ENCODE measurements at regions not wholly inside any gene's neighbourhood (a gene's known extent, or its start where the extent isn't known, plus 50 kb on each side); places are given as distances from the start of the nearest gene placed in this dataset.
"Not testable (repeated sequence)": the region's sequence is repeated elsewhere in the genome, so short reads cannot be mapped to it uniquely, and the experiment has no call there.

DNA sequence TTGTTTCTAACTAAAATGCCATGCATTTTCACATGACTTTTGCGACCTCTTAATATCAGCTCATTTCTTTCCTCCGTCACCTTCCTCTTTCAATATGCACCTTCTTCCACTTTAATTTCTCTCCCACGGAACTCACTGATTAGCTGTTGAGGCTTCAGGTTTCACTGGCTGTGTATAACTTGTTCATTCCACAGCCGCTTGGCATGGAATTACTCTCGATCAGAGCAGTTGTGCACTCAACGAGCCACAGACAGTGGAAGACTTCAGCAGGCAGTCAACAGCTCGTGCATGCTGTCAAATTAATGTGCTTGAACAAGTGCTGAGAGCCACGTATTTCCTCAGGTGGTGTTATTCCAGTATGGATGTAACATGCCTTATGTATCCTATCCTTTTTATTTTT lies 491.2 kb upstream of the DDX18 start:
- Histone ChIP-seq H3K4me1 (no peaks in the 10 kb centered on the region), H3K27me3 (no peaks in the 10 kb centered on the region), H3K9me3 (no peaks in the 10 kb centered on the region), H3K27ac (no peak overlapping the region), H3K4me3 (no peak overlapping the region), H3K36me3 (no peaks in the 10 kb centered on the region)
- no peak for DNase-seq (ENCODE audit: low spot score in 2 of 2)
- TF ChIP-seq POLR2A (IDR thresholded peaks at IDR 0.05) = no peak
- WGBS = 27% methylated on average over 8 of the region's 8 CpGs

- no peak for DNase-seq (ENCODE audit: low spot score in 2 of 2)
- Histone ChIP-seq H3K4me3 (no peak overlapping the region), H3K4me1 (no peaks in the 10 kb centered on the region), H3K27ac (no peak overlapping the region), H3K27me3 (no peaks in the 10 kb centered on the region), H3K36me3 (no peaks in the 10 kb centered on the region), H3K9me3 (no peaks in the 10 kb centered on the region)
- 90% methylated on average over 4 of the region's 4 CpGs for WGBS
- no peak for TF ChIP-seq POLR2AphosphoS5 (IDR thresholded peaks at IDR 0.05)
Measured at GRCh38 chr2:117330641-117331040, 483.9 kb upstream of the DDX18 start.

GRCh38 chr2:117335967-117336366 lies 478.5 kb upstream of the DDX18 start:
- H3K36me3 ChIP-seq = no peaks in the 10 kb centered on the region
- H3K27me3 ChIP-seq = no peaks in the 10 kb centered on the region
- H3K4me1 ChIP-seq = no peaks in the 10 kb centered on the region
- no peak overlapping the region for H3K4me3 ChIP-seq
- TF ChIP-seq EP300 (IDR thresholded peaks at IDR 0.05) (no peak), POLR2AphosphoS5 (IDR thresholded peaks at IDR 0.05) (no peak), POLR2A (IDR thresholded peaks at IDR 0.05) (no peak)
- TF ChIP-seq, protein P1, sequence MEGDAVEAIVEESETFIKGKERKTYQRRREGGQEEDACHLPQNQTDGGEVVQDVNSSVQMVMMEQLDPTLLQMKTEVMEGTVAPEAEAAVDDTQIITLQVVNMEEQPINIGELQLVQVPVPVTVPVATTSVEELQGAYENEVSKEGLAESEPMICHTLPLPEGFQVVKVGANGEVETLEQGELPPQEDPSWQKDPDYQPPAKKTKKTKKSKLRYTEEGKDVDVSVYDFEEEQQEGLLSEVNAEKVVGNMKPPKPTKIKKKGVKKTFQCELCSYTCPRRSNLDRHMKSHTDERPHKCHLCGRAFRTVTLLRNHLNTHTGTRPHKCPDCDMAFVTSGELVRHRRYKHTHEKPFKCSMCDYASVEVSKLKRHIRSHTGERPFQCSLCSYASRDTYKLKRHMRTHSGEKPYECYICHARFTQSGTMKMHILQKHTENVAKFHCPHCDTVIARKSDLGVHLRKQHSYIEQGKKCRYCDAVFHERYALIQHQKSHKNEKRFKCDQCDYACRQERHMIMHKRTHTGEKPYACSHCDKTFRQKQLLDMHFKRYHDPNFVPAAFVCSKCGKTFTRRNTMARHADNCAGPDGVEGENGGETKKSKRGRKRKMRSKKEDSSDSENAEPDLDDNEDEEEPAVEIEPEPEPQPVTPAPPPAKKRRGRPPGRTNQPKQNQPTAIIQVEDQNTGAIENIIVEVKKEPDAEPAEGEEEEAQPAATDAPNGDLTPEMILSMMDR (IDR thresholded peaks at IDR 0.05) = no peak
- no peaks in the 10 kb centered on the region for H3K9me3 ChIP-seq
- no peak overlapping the region for H3K27ac ChIP-seq
- 78% methylated on average over 3 of the region's 3 CpGs for WGBS
- no peak for DNase-seq (ENCODE audit: low spot score in 2 of 2)

GRCh38 chr2:117336496-117336895 lies 478.0 kb upstream of the DDX18 start:
- Histone ChIP-seq H3K4me1 (no peaks in the 10 kb centered on the region), H3K9me3 (no peaks in the 10 kb centered on the region), H3K27me3 (no peaks in the 10 kb centered on the region), H3K27ac (no peak overlapping the region), H3K36me3 (no peaks in the 10 kb centered on the region), H3K4me3 (no peak overlapping the region)
- no peak for DNase-seq (ENCODE audit: low spot score in 2 of 2)
- no peak for TF ChIP-seq POLR2A (IDR thresholded peaks at IDR 0.05)
- TF ChIP-seq, protein P1 (IDR thresholded peaks at IDR 0.05) = no peak
- TF ChIP-seq POLR2AphosphoS5 (IDR thresholded peaks at IDR 0.05) = no peak
- TF ChIP-seq EP300 (IDR thresholded peaks at IDR 0.05) = no peak
- WGBS = 35% methylated on average over 4 of the region's 4 CpGs

GRCh38 chr2:117337981-117338380 lies 476.5 kb upstream of the DDX18 start:
- DNase-seq (ENCODE audit: low spot score in 2 of 2); H3K27ac ChIP-seq; H3K9me3 ChIP-seq; H3K27me3 ChIP-seq; H3K36me3 ChIP-seq; H3K4me3 ChIP-seq; H3K4me1 ChIP-seq: not testable (repeated sequence)
- WGBS = 55% methylated on average over 3 of the region's 3 CpGs

DNA sequence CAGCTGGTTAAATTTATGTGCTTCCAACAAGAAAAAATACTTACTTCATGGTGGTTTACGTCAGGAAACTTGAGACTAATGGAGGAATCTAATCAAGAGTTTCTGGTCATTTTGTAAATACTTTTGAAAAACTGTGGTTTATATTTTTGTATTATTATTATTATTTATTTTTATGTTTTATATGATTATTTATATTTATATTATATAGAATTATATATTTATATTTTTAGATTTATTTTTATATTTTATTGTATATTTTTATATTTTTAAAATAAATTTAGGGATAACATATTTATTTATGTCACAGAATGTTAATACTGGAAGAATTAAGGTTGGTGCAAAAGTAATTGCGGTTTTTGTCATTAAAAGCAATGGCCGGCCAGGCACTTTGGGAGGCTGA lies 474.5 kb upstream of the DDX18 start:
- H3K27me3 ChIP-seq = no peaks in the 10 kb centered on the region
- H3K27ac ChIP-seq = no peak overlapping the region
- H3K4me1 ChIP-seq = no peaks in the 10 kb centered on the region
- no peaks in the 10 kb centered on the region for H3K9me3 ChIP-seq
- DNase-seq (ENCODE audit: low spot score in 2 of 2) = no peak
- no peaks in the 10 kb centered on the region for H3K36me3 ChIP-seq
- WGBS = 79% methylated on average over 3 of the region's 3 CpGs
- no peak overlapping the region for H3K4me3 ChIP-seq
- TF ChIP-seq, protein P1 (IDR thresholded peaks at IDR 0.05) = no peak
- no peak for TF ChIP-seq POLR2AphosphoS5 (IDR thresholded peaks at IDR 0.05)
- no peak for TF ChIP-seq EP300 (IDR thresholded peaks at IDR 0.05)
- no peak for TF ChIP-seq POLR2A (IDR thresholded peaks at IDR 0.05)

- no peaks in the 10 kb centered on the region for H3K36me3 ChIP-seq
- TF ChIP-seq POLR2A (IDR thresholded peaks at IDR 0.05) (no peak), EP300 (IDR thresholded peaks at IDR 0.05) (no peak), POLR2AphosphoS5 (IDR thresholded peaks at IDR 0.05) (no peak)
- TF ChIP-seq, protein P1 (IDR thresholded peaks at IDR 0.05) = no peak
- no peak overlapping the region for H3K4me3 ChIP-seq
- H3K4me1 ChIP-seq = no peaks in the 10 kb centered on the region
- no peak for DNase-seq (ENCODE audit: low spot score in 2 of 2)
- H3K27ac ChIP-seq = no peak overlapping the region
- no peaks in the 10 kb centered on the region for H3K27me3 ChIP-seq
- WGBS = 75% methylated on average over 5 of the region's 5 CpGs
- no peaks in the 10 kb centered on the region for H3K9me3 ChIP-seq
Measured at GRCh38 chr2:117341690-117342089, 472.8 kb upstream of the DDX18 start.

All from suprapubic skin (tissue), 4 donors.